ENCODE measurements at regions not wholly inside any gene's neighbourhood (a gene's known extent, or its start where the extent isn't known, plus 50 kb on each side); places are given as distances from the start of the nearest gene placed in this dataset.
A peak's percentile ranks its signal among the peaks of the same experiment; 100 is the strongest.

DNA sequence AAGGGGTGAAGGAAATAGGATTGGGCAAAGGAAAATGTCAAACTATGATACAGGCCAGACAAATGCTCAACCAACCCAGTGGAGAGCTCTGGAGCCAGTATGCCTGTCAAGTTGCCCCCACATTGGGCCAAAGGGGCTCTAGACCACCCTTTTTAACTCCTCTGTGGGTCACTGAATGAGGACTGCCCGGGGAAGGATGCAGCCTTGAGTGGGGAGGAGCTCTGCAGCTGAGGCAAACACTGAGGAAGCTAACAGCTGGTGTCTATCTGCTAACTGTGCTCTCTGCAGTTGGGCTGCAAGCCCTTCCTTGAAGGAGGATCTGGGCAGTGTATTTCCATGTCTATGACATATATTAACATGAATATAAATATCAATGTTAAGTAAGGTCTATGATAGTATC lies 98.4 kb upstream of the PRSS16 start (continued):
- TF ChIP-seq, protein P1, sequence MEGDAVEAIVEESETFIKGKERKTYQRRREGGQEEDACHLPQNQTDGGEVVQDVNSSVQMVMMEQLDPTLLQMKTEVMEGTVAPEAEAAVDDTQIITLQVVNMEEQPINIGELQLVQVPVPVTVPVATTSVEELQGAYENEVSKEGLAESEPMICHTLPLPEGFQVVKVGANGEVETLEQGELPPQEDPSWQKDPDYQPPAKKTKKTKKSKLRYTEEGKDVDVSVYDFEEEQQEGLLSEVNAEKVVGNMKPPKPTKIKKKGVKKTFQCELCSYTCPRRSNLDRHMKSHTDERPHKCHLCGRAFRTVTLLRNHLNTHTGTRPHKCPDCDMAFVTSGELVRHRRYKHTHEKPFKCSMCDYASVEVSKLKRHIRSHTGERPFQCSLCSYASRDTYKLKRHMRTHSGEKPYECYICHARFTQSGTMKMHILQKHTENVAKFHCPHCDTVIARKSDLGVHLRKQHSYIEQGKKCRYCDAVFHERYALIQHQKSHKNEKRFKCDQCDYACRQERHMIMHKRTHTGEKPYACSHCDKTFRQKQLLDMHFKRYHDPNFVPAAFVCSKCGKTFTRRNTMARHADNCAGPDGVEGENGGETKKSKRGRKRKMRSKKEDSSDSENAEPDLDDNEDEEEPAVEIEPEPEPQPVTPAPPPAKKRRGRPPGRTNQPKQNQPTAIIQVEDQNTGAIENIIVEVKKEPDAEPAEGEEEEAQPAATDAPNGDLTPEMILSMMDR (conservative IDR thresholded peaks at IDR 0.05; ENCODE audit: low read depth in 2 of 2), result no peak

DNA sequence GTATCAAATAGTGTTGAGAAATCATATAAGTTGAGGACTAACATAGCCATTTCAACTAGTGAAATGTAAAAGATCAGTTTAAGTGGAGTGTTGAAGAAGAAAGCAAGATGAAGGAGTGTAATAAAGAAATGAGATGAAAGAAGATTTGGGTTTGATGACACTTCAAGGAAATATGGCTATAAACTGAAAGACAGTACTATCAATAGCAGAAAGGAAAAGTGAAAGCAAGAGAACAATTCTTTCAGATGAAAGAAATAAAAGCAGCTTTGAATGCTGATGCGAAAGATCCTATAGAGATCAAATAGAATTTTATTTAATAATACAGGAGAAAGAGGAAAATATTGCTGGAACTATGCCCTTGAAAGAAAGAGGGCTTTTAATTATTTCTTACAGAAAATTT lies 92.8 kb upstream of the PRSS16 start:
- ATAC-seq, result no peak
- peaks cover 14% of the 10 kb centered on the region for H3K27me3 Mint-ChIP-seq (ENCODE audit: insufficient read depth, low read depth, poor library complexity)
- no peaks in the 10 kb centered on the region for H3K79me2 ChIP-seq (replicated peaks; ENCODE audit: insufficient read depth)
- no peak for TF ChIP-seq ZNF114 (CRISPR knock-in tag; IDR thresholded peaks at IDR 0.05)
- no peak for TF ChIP-seq NANOG (IDR thresholded peaks at IDR 0.05; ENCODE audit: borderline replicate concordance)
- TF ChIP-seq POLR2AphosphoS5 (IDR thresholded peaks at IDR 0.05; ENCODE audit: low read depth), result no peak
- TF ChIP-seq, protein P1 (conservative IDR thresholded peaks at IDR 0.05; ENCODE audit: low read depth in 2 of 2), result no peak
- TF ChIP-seq EZH2phosphoT487 (IDR thresholded peaks at IDR 0.05; ENCODE audit: unreplicated experiment), result no peak
- TF ChIP-seq STAT1 (IDR thresholded peaks at IDR 0.05; ENCODE audit: unreplicated experiment), result no peak
- TF ChIP-seq, protein P2, sequence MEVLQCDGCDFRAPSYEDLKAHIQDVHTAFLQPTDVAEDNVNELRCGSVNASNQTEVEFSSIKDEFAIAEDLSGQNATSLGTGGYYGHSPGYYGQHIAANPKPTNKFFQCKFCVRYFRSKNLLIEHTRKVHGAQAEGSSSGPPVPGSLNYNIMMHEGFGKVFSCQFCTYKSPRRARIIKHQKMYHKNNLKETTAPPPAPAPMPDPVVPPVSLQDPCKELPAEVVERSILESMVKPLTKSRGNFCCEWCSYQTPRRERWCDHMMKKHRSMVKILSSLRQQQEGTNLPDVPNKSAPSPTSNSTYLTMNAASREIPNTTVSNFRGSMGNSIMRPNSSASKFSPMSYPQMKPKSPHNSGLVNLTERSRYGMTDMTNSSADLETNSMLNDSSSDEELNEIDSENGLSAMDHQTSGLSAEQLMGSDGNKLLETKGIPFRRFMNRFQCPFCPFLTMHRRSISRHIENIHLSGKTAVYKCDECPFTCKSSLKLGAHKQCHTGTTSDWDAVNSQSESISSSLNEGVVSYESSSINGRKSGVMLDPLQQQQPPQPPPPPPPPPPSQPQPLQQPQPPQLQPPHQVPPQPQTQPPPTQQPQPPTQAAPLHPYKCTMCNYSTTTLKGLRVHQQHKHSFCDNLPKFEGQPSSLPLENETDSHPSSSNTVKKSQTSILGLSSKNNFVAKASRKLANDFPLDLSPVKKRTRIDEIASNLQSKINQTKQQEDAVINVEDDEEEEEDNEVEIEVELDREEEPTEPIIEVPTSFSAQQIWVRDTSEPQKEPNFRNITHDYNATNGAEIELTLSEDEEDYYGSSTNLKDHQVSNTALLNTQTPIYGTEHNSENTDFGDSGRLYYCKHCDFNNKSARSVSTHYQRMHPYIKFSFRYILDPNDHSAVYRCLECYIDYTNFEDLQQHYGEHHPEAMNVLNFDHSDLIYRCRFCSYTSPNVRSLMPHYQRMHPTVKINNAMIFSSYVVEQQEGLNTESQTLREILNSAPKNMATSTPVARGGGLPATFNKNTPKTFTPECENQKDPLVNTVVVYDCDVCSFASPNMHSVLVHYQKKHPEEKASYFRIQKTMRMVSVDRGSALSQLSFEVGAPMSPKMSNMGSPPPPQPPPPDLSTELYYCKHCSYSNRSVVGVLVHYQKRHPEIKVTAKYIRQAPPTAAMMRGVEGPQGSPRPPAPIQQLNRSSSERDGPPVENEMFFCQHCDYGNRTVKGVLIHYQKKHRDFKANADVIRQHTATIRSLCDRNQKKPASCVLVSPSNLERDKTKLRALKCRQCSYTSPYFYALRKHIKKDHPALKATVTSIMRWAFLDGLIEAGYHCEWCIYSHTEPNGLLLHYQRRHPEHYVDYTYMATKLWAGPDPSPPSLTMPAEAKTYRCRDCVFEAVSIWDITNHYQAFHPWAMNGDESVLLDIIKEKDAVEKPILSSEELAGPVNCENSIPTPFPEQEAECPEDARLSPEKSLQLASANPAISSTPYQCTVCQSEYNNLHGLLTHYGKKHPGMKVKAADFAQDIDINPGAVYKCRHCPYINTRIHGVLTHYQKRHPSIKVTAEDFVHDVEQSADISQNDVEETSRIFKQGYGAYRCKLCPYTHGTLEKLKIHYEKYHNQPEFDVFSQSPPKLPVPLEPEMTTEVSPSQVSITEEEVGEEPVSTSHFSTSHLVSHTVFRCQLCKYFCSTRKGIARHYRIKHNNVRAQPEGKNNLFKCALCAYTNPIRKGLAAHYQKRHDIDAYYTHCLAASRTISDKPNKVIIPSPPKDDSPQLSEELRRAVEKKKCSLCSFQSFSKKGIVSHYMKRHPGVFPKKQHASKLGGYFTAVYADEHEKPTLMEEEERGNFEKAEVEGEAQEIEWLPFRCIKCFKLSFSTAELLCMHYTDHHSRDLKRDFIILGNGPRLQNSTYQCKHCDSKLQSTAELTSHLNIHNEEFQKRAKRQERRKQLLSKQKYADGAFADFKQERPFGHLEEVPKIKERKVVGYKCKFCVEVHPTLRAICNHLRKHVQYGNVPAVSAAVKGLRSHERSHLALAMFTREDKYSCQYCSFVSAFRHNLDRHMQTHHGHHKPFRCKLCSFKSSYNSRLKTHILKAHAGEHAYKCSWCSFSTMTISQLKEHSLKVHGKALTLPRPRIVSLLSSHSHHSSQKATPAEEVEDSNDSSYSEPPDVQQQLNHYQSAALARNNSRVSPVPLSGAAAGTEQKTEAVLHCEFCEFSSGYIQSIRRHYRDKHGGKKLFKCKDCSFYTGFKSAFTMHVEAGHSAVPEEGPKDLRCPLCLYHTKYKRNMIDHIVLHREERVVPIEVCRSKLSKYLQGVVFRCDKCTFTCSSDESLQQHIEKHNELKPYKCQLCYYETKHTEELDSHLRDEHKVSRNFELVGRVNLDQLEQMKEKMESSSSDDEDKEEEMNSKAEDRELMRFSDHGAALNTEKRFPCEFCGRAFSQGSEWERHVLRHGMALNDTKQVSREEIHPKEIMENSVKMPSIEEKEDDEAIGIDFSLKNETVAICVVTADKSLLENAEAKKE (CRISPR knock-in tag; IDR thresholded peaks at IDR 0.05), result no peak
- TF ChIP-seq, protein P3, sequence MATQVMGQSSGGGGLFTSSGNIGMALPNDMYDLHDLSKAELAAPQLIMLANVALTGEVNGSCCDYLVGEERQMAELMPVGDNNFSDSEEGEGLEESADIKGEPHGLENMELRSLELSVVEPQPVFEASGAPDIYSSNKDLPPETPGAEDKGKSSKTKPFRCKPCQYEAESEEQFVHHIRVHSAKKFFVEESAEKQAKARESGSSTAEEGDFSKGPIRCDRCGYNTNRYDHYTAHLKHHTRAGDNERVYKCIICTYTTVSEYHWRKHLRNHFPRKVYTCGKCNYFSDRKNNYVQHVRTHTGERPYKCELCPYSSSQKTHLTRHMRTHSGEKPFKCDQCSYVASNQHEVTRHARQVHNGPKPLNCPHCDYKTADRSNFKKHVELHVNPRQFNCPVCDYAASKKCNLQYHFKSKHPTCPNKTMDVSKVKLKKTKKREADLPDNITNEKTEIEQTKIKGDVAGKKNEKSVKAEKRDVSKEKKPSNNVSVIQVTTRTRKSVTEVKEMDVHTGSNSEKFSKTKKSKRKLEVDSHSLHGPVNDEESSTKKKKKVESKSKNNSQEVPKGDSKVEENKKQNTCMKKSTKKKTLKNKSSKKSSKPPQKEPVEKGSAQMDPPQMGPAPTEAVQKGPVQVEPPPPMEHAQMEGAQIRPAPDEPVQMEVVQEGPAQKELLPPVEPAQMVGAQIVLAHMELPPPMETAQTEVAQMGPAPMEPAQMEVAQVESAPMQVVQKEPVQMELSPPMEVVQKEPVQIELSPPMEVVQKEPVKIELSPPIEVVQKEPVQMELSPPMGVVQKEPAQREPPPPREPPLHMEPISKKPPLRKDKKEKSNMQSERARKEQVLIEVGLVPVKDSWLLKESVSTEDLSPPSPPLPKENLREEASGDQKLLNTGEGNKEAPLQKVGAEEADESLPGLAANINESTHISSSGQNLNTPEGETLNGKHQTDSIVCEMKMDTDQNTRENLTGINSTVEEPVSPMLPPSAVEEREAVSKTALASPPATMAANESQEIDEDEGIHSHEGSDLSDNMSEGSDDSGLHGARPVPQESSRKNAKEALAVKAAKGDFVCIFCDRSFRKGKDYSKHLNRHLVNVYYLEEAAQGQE (IDR thresholded peaks at IDR 0.05; ENCODE audit: unreplicated experiment), result no peak
- no peak for TF ChIP-seq CREB1 (CRISPR knock-in tag; IDR thresholded peaks at IDR 0.05; ENCODE audit: low read depth)
- no peak for TF ChIP-seq EZH2 (IDR thresholded peaks at IDR 0.05; ENCODE audit: low read depth, unreplicated experiment)

More for the DNA sequence above, 92.8 kb upstream of the PRSS16 start:
- Mint-ChIP-seq H3K9me3 (peaks cover 3% of the 10 kb centered on the region; the same call in 1 of the 3 replicates), H3K27ac (no peak overlapping the region), H3K36me3 (ENCODE audit: low read depth) (no peaks in the 10 kb centered on the region), H3K4me1 (peaks cover 12% of the 10 kb centered on the region; the same call in 2 of the 3 replicates), H3K4me3 (no peak overlapping the region; the same call in 2 of the 3 replicates)
- peak overlapping the region; percentile 67; the same call in 1 of the 2 replicates for H2AFZ ChIP-seq
- no peaks in the 10 kb centered on the region for H3K36me3 ChIP-seq (ENCODE audit: insufficient read depth)
- H3F3A ChIP-seq (replicated peaks; ENCODE audit: low read depth), result no peaks in the 10 kb centered on the region; the same call in 1 of the 2 replicates
- H3K27me3 ChIP-seq (ENCODE audit: insufficient read depth), result peaks cover 12% of the 10 kb centered on the region
- H3K4me1 ChIP-seq (ENCODE audit: insufficient read depth), result peaks cover 8% of the 10 kb centered on the region
- peak overlapping the region; percentile 52 for H3K4me2 ChIP-seq
- H3K4me3 ChIP-seq, result no peak overlapping the region
- H3K9me2 ChIP-seq (ENCODE audit: insufficient read depth), result no peaks in the 10 kb centered on the region
- H4K20me1 ChIP-seq (replicated peaks; ENCODE audit: insufficient read depth), result no peaks in the 10 kb centered on the region
- H3K27ac ChIP-seq (ENCODE audit: low read depth), result no peak overlapping the region
- no peak for DNase-seq (ENCODE audit: low spot score)
